SJSA1 (cell line): ENCODE measurements at regions not wholly inside any gene's neighbourhood (a gene's known extent, or its start where the extent isn't known, plus 50 kb on each side); places are given as distances from the start of the nearest gene placed in this dataset.

Experiments used
- DNase-seq, 2 experiments: peaks; one replicate each; pipeline ENCODE4 v3.0.0-alpha.2; 2015 to 2020; ENCODE audit warnings: low spot score in 2 of 2, low read depth in 1 of 2
- H3K27ac ChIP-seq: fragments of 250-450 bp; sonication (Bioruptor Pico); 2 replicates; pipeline ENCODE4 v1.5.1; 2020; ENCODE audit warnings: mild to moderate bottlenecking, moderate library complexity
- H3K27me3 ChIP-seq: fragments of 250-450 bp; sonication (Bioruptor Pico); replicated peaks from 2 replicates; pipeline ENCODE4 v1.5.1; 2020; ENCODE audit warnings: mild to moderate bottlenecking, moderate library complexity
- H3K36me3 ChIP-seq: fragments of 250-450 bp; sonication (Bioruptor Pico); 2 replicates; pipeline ENCODE4 v1.5.1; 2020; ENCODE audit warnings: mild to moderate bottlenecking
- H3K4me1 ChIP-seq: fragments of 250-450 bp; sonication (Bioruptor Pico); replicated peaks from 2 replicates; pipeline ENCODE4 v1.6.1; 2021; ENCODE audit warnings: mild to moderate bottlenecking
- H3K4me3 ChIP-seq: fragments of 250-450 bp; sonication (Bioruptor Pico); 2 replicates; pipeline ENCODE4 v1.5.1; 2020; ENCODE audit warnings: mild to moderate bottlenecking
- H3K9me3 ChIP-seq: fragments of 250-450 bp; sonication (Bioruptor Pico); replicated peaks from 2 replicates; pipeline ENCODE4 v1.5.1; 2020; ENCODE audit warnings: mild to moderate bottlenecking

GRCh38 chr16:6019490-6019991 lies 921.9 kb upstream of the EEF2KMT start:
- Histone ChIP-seq H3K4me3 (no peak overlapping the region), H3K27me3 (no peaks in the 10 kb centered on the region), H3K27ac (no peak overlapping the region), H3K4me1 (no peaks in the 10 kb centered on the region), H3K9me3 (no peaks in the 10 kb centered on the region), H3K36me3 (no peaks in the 10 kb centered on the region)
- no peak for DNase-seq

GRCh38 chr16:6018848-6019489 lies 921.4 kb upstream of the EEF2KMT start:
- no peak overlapping the region for H3K4me3 ChIP-seq
- H3K36me3 ChIP-seq, result no peaks in the 10 kb centered on the region
- DNase-seq, result no peak
- no peaks in the 10 kb centered on the region for H3K27me3 ChIP-seq
- no peaks in the 10 kb centered on the region for H3K4me1 ChIP-seq
- 0 out of 2 replicates have a peak, but pooled peaks cover 2% of the 10 kb centered on the region for H3K9me3 ChIP-seq
- no peak overlapping the region for H3K27ac ChIP-seq

DNA sequence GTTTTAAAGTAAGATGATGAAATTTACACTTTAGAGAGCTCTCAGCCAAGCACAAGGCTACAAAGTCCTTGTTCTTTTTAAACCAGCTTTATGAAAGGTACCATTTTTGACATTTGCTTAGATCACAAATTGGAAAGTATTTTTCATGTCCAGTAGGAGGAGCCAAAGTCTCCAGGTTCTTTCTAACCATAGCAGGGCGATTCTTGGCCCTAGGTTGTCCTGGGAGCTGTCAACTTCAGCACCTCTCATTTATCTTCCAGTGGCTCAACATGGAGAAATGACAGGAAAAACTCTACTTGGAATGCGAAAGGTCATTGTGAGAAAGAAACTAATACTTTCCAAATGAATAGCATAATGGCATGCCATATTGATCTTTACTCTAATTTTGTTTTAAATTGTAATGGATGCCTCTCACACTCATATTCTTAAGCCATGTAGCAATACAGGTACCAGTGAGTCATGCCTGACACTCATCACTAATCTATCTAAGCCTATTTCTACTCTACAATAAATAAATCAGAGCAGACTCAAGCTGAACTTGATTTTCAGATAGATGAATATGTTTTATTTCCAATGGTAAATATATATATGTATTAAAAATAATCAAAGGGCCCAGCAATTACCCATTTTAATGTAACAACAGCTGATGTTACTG lies 919.1 kb upstream of the EEF2KMT start:
- Histone ChIP-seq H3K9me3 (0 out of 2 replicates have a peak, but pooled peaks cover 2% of the 10 kb centered on the region), H3K4me1 (no peaks in the 10 kb centered on the region)
- DNase-seq, result no peak

GRCh38 chr16:6012716-6013115 lies 915.1 kb upstream of the EEF2KMT start:
- no peak overlapping the region for H3K4me3 ChIP-seq
- H3K27me3 ChIP-seq, result no peaks in the 10 kb centered on the region
- 0 out of 2 replicates have a peak, but pooled peaks cover 2% of the 10 kb centered on the region for H3K9me3 ChIP-seq
- no peak for DNase-seq
- H3K4me1 ChIP-seq, result no peaks in the 10 kb centered on the region
- H3K36me3 ChIP-seq, result no peaks in the 10 kb centered on the region
- H3K27ac ChIP-seq, result no peak overlapping the region

More for the DNA sequence above, 919.1 kb upstream of the EEF2KMT start:
- no peaks in the 10 kb centered on the region for H3K27me3 ChIP-seq
- H3K27ac ChIP-seq, result no peak overlapping the region
- H3K4me3 ChIP-seq, result no peak overlapping the region
- H3K36me3 ChIP-seq, result no peaks in the 10 kb centered on the region

GRCh38 chr16:6009151-6009550 lies 911.6 kb upstream of the EEF2KMT start:
- no peaks in the 10 kb centered on the region for H3K27me3 ChIP-seq
- H3K9me3 ChIP-seq, result no peaks in the 10 kb centered on the region
- no peak for DNase-seq

DNA sequence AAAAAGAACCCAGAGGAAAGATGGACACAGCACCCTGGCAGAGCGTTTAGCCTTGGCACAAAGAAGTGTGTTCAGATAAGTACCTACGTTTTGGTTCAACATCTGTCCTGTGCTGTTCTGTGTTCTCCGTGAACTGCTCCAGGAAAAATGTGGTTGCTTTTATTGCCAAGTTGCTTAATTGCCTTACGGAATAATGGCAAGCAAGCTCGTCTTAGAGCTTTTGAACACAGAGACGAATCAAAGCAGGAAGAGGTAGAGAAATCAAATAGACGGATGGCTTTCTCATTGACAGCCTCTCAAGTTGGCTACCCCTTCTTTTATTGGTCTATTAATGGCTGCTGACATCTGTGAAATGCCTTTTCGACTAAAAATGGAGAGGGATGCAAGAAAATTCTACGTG lies 911.1 kb upstream of the EEF2KMT start:
- Histone ChIP-seq H3K9me3 (no peaks in the 10 kb centered on the region), H3K4me3 (no peak overlapping the region), H3K4me1 (no peaks in the 10 kb centered on the region), H3K27ac (no peak overlapping the region), H3K36me3 (no peaks in the 10 kb centered on the region), H3K27me3 (no peaks in the 10 kb centered on the region)
- DNase-seq, result no peak

More at GRCh38 chr16:6009151-6009550, 911.6 kb upstream of the EEF2KMT start:
- Histone ChIP-seq H3K27ac (no peak overlapping the region), H3K4me3 (no peak overlapping the region), H3K36me3 (no peaks in the 10 kb centered on the region), H3K4me1 (no peaks in the 10 kb centered on the region)

DNA sequence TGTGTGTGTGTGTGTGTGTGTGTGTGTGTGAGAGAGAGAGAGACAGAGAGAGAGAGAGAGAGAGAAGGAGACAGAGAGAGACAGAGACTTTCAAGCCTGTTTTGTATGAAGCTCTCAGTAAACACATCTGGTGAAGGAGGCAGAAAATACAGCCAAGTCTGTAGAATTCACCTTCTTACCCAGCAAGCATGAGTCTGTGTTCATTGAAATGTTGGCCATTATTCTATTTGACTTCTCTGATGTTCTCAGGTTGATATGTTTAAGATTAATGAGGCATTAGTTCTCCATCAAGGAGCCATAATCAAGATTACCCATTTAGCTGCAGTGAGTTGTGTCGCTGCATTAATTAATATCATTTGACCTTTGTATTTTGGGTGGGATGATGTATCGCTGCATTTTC lies 895.8 kb upstream of the EEF2KMT start:
- no peak for DNase-seq
- H3K36me3 ChIP-seq, result no peaks in the 10 kb centered on the region
- H3K4me1 ChIP-seq, result no peaks in the 10 kb centered on the region
- no peaks in the 10 kb centered on the region for H3K27me3 ChIP-seq
- H3K27ac ChIP-seq, result no peak overlapping the region
- H3K4me3 ChIP-seq, result no peak overlapping the region
- H3K9me3 ChIP-seq, result no peaks in the 10 kb centered on the region

DNA sequence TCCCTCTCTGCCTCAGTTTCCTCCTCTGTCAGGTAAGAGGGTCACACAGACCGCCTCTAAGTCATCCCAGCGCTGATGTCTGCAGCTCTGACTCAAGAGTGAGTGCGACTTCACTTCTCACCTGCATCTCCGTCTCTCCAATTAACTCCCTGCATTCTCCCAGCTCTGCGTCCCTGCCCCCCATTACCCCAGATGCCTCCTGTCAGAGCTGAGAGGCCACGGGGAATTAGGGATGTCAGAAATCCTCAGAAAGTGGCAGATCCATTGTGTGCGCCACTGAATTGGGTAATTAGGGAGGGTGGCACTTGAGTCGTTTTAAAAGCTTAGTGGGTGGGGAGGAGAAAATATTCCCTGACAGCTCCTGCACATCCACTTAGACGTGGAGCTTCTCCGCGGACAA lies 885.4 kb upstream of the EEF2KMT start:
- H3K27me3 ChIP-seq, result no peaks in the 10 kb centered on the region
- no peaks in the 10 kb centered on the region; the same call in 1 of the 2 replicates for H3K9me3 ChIP-seq
- DNase-seq, result no peak
- no peaks in the 10 kb centered on the region for H3K36me3 ChIP-seq
- H3K4me1 ChIP-seq, result no peaks in the 10 kb centered on the region
- no peak overlapping the region for H3K4me3 ChIP-seq
- no peak overlapping the region for H3K27ac ChIP-seq

- Histone ChIP-seq H3K27me3 (no peaks in the 10 kb centered on the region), H3K36me3 (no peaks in the 10 kb centered on the region), H3K27ac (no peak overlapping the region), H3K4me3 (no peak overlapping the region), H3K4me1 (no peaks in the 10 kb centered on the region), H3K9me3 (no peaks in the 10 kb centered on the region)
- no peak for DNase-seq
Measured at GRCh38 chr16:5979905-5980550, 882.4 kb upstream of the EEF2KMT start.

- no peaks in the 10 kb centered on the region for H3K36me3 ChIP-seq
- no peaks in the 10 kb centered on the region for H3K9me3 ChIP-seq
- H3K4me3 ChIP-seq, result no peak overlapping the region
- H3K27me3 ChIP-seq, result no peaks in the 10 kb centered on the region
- H3K27ac ChIP-seq, result no peak overlapping the region
- DNase-seq, result no peak
- no peaks in the 10 kb centered on the region for H3K4me1 ChIP-seq
Measured at GRCh38 chr16:5977329-5977728, 879.7 kb upstream of the EEF2KMT start.

DNA sequence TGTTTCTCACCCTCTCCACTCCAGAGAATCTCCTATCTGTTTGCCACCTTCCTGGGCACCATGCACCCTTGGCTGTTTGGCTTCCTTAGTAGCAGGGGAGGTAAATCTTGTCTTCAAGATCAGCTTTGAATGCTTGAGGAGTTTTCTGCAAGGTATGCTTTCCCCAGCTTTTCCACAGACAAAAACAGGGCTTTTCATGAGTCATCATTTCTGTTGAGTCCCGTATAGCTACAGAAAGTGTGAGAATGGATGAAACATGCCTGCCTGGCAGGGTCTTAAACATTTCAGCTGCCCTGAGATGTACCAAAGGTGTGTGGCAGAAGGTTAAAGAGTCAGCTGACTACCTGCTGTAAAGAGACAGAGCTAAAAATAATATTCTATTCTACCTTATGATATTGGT lies 875.2 kb upstream of the EEF2KMT start:
- DNase-seq, result no peak
- Histone ChIP-seq H3K4me1 (no peaks in the 10 kb centered on the region), H3K27ac (no peak overlapping the region), H3K27me3 (no peaks in the 10 kb centered on the region), H3K4me3 (no peak overlapping the region), H3K36me3 (no peaks in the 10 kb centered on the region), H3K9me3 (0 out of 2 replicates have a peak, but pooled peaks cover 5% of the 10 kb centered on the region)

GRCh38 chr16:5971924-5972323 lies 874.3 kb upstream of the EEF2KMT start:
- Histone ChIP-seq H3K27me3 (no peaks in the 10 kb centered on the region), H3K4me3 (no peak overlapping the region)
- DNase-seq, result no peak

GRCh38 chr16:5971106-5971505 lies 873.5 kb upstream of the EEF2KMT start:
- Histone ChIP-seq H3K27ac (no peak overlapping the region), H3K27me3 (no peaks in the 10 kb centered on the region), H3K9me3 (peaks cover 5% of the 10 kb centered on the region; the same call in 1 of the 2 replicates), H3K4me3 (no peak overlapping the region), H3K4me1 (no peaks in the 10 kb centered on the region), H3K36me3 (no peaks in the 10 kb centered on the region)
- DNase-seq, result no peak

More at GRCh38 chr16:5971924-5972323, 874.3 kb upstream of the EEF2KMT start:
- 0 out of 2 replicates have a peak, but pooled peaks cover 5% of the 10 kb centered on the region for H3K9me3 ChIP-seq
- H3K36me3 ChIP-seq, result no peaks in the 10 kb centered on the region
- no peak overlapping the region for H3K27ac ChIP-seq
- no peaks in the 10 kb centered on the region for H3K4me1 ChIP-seq

GRCh38 chr16:5966004-5966403 lies 868.4 kb upstream of the EEF2KMT start:
- Histone ChIP-seq H3K9me3 (peaks cover 7% of the 10 kb centered on the region; the same call in 1 of the 2 replicates), H3K4me3 (no peak overlapping the region), H3K36me3 (no peaks in the 10 kb centered on the region), H3K27ac (no peak overlapping the region), H3K27me3 (no peaks in the 10 kb centered on the region), H3K4me1 (no peaks in the 10 kb centered on the region)
- no peak for DNase-seq
